Fibroblast of skin of left quadriceps (primary cell): ENCODE measurements at regions not wholly inside any gene's neighbourhood (a gene's known extent, or its start where the extent isn't known, plus 50 kb on each side); places are given as distances from the start of the nearest gene placed in this dataset.

Source experiments
- DNase-seq, 2 experiments: peaks; one replicate each; pipeline ENCODE4 v3.0.0-alpha.2; 2013; ENCODE audit warnings: low read depth in 2 of 2

- no peak for DNase-seq
Measured at GRCh38 chr4:135225551-135225950, 1024.0 kb upstream of the PABPC4L start.

GRCh38 chr4:135210341-135210740, 1008.8 kb upstream of the PABPC4L start:
- DNase-seq = no peak

- no peak for DNase-seq
Measured at GRCh38 chr4:135207531-135207930, 1005.9 kb upstream of the PABPC4L start.

GRCh38 chr4:135204311-135204710, 1002.7 kb upstream of the PABPC4L start:
- no peak for DNase-seq

GRCh38 chr4:135201081-135201480, 999.5 kb upstream of the PABPC4L start:
- peak in 1 of 2 experiments; percentile 15 for DNase-seq

GRCh38 chr4:135197641-135198040, 996.1 kb upstream of the PABPC4L start:
- DNase-seq = no peak

- no peak for DNase-seq
Measured at GRCh38 chr4:135194477-135194876, 992.9 kb upstream of the PABPC4L start.

- no peak for DNase-seq
Measured at GRCh38 chr4:135192751-135193535, 991.4 kb upstream of the PABPC4L start.

- DNase-seq = no peak
Measured at GRCh38 chr4:135191596-135191995, 990.0 kb upstream of the PABPC4L start.

GRCh38 chr4:135186002-135186401, 984.4 kb upstream of the PABPC4L start:
- DNase-seq = no peak

GRCh38 chr4:135185256-135185655, 983.7 kb upstream of the PABPC4L start:
- no peak for DNase-seq

GRCh38 chr4:135184715-135185114, 983.1 kb upstream of the PABPC4L start:
- DNase-seq = no peak

- no peak for DNase-seq
Measured at GRCh38 chr4:135177321-135177720, 975.7 kb upstream of the PABPC4L start.

- no peak for DNase-seq
Measured at GRCh38 chr4:135166661-135167060, 965.1 kb upstream of the PABPC4L start.

GRCh38 chr4:135164601-135165000, 963.0 kb upstream of the PABPC4L start:
- DNase-seq = no peak

GRCh38 chr4:135144498-135144897, 942.9 kb upstream of the PABPC4L start:
- no peak for DNase-seq

GRCh38 chr4:135124196-135124595, 922.6 kb upstream of the PABPC4L start:
- DNase-seq = no peak

GRCh38 chr4:135123632-135124031, 922.0 kb upstream of the PABPC4L start:
- DNase-seq = peak in 1 of 2 experiments; percentile 4

- no peak for DNase-seq
Measured at GRCh38 chr4:135122457-135122856, 920.9 kb upstream of the PABPC4L start.

GRCh38 chr4:135120195-135120594, 918.6 kb upstream of the PABPC4L start:
- DNase-seq = peak; percentile 6 to 8

GRCh38 chr4:135114079-135114478, 912.5 kb upstream of the PABPC4L start:
- no peak for DNase-seq

- DNase-seq = no peak
Measured at GRCh38 chr4:135098061-135098460, 896.5 kb upstream of the PABPC4L start.

- DNase-seq = no peak
Measured at GRCh38 chr4:135073389-135073788, 871.8 kb upstream of the PABPC4L start.

GRCh38 chr4:135072553-135072952, 871.0 kb upstream of the PABPC4L start:
- no peak for DNase-seq
